Activated CD8-positive, alpha-beta memory T cell treated with anti-CD3 and anti-CD28 coated beads for 36 hours (primary cell): ENCODE measurements at regions not wholly inside any gene's neighbourhood (a gene's known extent, or its start where the extent isn't known, plus 50 kb on each side); places are given as distances from the start of the nearest gene placed in this dataset.

Experiments
- CTCF ChIA-PET: fragments of 350-600 bp; sonication (Branson Sonifier 250); formaldehyde crosslinking; loops from one replicate; lab custom pipeline; 2021; ENCODE audit warnings: antibody characterized with exemption; lab: Charles Lee
- POLR2A ChIA-PET: fragments of 350-600 bp; sonication (Branson Sonifier 250); formaldehyde crosslinking; loops from one replicate; lab custom pipeline; 2021; ENCODE audit warnings: antibody characterized with exemption; lab: Charles Lee

DNA sequence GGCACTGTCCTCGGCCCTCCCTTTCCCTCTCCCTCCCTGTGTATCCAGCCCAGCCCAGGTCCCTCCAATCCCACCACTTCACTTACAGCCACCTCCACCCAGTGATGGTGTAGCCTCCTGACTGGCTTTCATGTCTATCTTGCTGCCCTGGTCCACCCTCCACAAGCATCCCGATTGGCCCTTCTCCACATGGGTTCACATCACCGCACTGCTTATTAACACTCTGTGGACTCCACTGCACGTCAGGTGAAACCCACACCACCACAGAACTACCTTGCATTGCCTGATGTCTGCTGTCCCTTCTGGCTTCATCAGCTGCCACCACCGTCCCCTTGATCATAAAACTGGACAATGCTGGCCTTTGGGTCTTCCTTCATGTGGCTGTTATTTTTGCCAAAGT, 220.4 kb upstream of the ARID1B start:
- ChIA-PET CTCF (no interaction called here), POLR2A (no interaction called here)

DNA sequence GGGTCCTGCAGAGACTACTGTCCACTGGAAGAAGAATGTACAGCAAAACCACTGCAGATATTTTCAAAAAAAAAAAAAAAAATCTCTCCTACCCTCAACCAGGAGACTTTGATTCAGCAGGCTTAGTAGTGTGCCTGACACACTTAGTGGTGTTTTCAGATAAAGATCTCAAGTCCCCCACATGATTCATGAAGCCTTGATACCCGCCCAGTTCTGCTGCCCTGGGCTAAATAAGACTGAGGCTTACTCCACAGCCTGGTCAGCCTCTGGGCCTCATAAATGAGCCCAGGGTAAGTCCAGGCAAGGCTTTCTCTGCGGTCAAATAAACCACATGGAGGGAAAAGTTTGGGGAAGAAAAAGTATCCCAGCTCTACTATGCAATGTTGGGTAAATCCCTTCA, 222.1 kb upstream of the ARID1B start:
- ChIA-PET POLR2A (no interaction called here), CTCF (no interaction called here)

DNA sequence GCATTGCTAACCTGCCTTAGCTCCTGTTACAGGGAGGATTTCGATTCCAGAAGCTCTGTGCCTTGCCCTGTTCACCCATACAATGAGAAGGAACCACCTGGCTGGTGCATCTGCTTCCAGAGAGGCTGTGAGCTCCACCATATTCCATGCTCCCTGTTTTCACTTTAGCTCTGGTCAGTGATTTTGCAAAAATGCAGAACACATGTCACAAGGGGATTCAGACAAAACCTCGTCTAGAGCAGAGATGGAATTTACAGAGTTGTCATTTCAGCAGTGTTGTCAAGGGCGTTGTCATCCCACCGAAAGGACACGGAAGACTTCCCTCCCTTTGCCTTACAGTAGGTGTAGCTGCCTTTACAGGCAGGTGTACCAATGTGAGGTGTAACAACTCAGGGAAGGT, 223.0 kb upstream of the ARID1B start:
- POLR2A ChIA-PET = no interaction called here
- CTCF ChIA-PET = interaction anchor here (1.0 kb wide), 1 partner anchor 11 kb away, joined by 3 read pairs; no protein-coding TSS in a partner anchor

DNA sequence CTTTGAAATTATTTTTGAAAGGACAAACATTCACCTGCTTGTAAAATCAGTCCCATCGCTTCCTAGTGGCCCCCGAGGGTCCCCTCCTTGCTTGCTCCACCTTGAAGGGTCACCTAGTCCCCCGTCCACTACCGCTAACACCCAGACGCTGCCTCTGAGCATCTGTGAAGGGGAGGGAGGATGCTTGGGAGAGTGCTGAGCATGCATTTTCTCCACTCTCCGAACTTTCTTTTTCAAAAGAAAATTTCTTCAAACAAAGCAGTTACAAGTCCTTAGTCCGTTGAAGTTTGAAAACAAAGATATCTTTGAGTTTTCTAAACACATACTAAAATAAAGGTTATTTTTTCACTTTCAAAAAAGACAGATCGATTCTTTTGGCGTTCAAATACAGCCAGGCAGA, 224.3 kb upstream of the ARID1B start:
- ChIA-PET CTCF (no interaction called here), POLR2A (no interaction called here)

DNA sequence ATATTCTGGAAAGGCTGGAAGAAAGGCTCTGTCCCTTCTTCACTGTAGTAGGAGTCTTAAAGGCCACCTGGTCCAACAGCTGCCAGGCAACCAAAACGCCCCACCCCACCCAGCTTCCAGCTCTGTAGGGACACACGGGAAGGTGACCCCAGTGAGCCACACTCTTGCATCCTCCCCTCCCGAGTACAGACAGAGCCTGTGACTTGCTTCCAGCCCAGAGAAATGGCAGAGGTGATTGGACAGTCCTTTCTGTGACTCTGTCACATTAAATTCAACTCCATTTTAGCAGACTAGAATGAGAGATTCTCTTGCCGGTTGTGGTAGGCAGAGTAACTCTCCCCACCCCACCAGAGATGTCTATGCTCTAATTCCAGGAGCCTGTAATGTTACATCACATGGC, 226.2 kb upstream of the ARID1B start:
- CTCF ChIA-PET = no interaction called here
- POLR2A ChIA-PET = no interaction called here

DNA sequence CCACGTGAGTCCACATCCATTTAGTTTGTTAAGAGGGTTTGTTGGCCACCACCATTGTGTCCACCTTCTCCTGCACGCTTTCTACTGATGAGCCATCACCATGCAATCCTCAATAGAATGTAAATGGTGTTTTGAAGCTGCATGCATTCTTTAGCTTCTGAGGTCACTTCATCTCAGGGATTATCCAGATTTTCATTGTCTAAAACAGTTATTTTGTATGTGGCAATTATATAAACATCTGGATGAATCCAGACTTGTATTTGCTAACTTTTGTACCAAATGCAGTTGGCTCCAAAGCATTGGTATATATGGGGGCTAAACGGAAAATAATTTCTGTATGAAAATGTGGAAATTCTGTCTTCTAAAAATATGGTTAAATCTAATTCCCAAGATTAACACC, 231.2 kb upstream of the ARID1B start:
- ChIA-PET POLR2A (no interaction called here), CTCF (no interaction called here)

DNA sequence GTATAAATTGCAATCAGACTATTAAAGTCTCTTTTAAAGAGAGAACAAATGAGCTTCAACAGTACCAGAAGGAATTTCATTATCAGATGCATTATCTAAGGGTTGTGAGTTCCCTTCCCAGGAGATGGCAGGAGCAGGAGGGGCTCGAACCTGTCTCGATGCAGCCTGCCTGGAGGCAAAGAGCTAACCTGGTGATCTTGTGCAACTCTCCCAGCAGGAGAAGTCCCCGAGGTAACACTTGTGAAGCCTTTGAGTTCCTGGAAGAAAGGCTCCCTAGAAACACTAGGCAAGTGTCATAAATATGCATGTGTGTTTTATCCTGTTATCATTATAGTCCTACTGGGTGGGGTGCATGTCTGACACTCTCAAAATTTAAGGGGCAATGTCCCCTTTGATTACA, 232.2 kb upstream of the ARID1B start:
- ChIA-PET POLR2A (no interaction called here), CTCF (no interaction called here)

DNA sequence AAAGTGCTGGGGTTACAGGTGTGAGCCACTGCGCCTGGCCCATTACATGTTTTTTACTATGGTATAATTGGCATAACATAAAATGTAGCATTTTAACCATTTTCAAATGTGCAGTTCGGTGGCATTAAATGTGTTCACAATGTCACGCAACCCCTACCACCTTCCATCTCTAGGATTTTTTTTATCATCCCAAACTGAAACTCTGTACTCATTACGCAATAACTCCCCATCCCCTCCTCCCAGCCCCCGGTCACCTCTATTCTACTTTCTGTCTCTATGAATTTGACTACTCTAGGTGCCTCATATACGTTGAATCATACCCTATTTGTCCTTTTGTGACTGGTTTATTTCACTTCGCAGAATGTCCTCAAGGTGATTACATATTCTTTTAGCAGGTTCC, 233.1 kb upstream of the ARID1B start:
- CTCF ChIA-PET = no interaction called here

DNA sequence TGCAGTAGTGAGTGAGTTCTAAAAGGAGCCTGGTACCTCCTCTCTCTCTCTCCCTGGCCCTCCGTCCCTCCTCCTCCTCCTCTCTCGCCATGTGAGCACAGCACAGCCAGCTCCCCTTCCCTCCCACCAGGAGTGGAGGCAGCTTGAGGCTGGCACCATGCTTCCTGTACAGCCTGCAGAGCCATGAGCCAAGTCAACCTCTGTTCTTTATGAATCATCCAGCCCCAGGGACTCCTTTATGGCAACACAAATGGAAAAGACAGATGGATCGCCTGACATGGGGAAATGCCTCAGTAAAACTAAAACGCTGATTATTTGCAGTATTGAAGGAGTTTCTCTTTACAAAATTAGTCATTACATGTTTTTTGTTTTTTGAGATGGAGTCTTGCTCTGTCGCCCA, 233.7 kb upstream of the ARID1B start:
- POLR2A ChIA-PET = no interaction called here
- CTCF ChIA-PET = no interaction called here

More for the DNA sequence above, 233.1 kb upstream of the ARID1B start:
- POLR2A ChIA-PET = no interaction called here

DNA sequence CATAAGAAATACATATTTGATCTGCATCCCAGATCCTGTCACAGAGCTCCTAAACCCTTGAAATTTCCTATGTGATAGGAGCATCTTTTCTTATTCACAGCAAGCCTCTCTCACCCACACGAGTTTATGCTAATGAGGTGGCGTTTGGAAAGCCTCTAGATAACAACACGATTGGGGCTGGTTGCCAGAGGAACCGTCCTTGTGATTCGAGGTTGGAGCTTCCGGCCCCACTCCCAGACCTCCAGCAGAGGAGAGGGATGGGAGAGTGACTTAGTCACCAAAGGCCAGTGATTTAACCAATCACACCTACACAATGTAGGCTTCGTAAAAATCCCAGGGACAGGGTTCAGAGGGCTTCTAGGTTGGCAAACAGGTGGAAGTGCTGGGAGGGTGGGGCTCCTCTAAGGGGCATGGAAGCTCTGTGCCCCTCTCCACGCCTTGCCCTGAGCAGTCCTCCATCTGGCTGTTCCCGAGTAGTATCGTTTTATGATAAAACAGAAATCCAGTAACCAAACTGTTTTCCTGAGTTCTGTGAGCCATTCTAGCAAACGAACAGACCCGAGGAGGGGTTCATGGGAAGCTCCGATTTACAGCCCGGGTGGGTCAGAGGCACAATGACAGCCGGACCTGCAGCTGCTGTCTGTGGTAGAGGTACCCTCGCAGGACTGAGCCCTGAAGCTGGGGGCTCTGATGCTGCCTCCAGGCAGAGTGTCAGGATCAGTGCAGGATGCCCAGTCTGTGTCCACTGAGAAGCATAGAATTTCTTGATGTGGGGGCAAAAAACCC, 238.1 kb upstream of the ARID1B start:
- ChIA-PET CTCF (no interaction called here), POLR2A (no interaction called here)

DNA sequence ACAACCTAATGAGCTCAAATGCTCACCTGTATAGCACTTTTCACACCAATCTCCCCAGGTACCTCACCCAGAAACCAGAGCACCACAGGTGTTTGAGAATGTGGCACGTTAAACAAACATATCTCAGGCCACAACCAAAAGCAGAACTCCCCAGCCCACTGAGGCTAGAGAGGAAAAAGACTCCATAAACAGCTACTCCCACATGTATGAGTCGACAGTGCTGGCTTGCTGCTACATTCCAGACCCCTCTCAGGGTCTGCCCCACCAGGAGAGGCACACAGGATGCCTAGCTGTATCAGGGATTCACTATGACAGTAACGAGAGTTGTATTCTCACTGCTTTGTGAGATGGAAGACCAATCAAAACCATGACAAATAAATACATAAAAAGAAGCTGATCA, 242.6 kb upstream of the ARID1B start:
- POLR2A ChIA-PET = no interaction called here
- CTCF ChIA-PET = no interaction called here

DNA sequence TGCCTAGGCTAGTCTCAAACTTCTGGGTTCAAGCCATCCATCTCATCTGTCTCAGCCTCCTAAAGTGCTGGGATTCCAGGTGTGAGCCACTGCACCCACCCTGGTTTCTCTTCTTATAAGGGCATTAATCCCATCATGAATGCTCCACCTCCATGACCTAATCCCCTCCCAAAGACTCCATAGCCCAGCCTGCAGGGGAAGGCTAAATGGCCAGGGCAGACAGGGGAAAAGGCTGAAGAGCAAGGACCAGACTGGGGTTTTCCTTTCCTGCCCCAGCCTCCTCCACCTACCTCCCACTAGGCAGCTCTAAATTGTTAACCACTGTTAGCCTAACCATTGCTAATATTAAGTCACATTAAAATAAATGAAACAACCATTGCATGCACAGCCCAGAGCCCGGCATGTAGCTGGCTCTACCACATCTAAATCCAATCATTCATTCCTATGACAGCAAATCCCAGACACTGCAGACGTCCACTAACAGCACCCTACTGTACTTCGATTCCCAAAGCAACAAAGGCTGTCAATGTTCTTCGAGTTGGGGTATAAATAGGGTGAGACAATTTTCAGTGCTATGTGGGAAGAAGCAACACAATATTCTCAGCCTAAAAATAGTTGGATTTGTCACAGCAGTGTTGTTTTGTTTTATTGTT, 243.2 kb upstream of the ARID1B start:
- ChIA-PET POLR2A (no interaction called here), CTCF (no interaction called here)

DNA sequence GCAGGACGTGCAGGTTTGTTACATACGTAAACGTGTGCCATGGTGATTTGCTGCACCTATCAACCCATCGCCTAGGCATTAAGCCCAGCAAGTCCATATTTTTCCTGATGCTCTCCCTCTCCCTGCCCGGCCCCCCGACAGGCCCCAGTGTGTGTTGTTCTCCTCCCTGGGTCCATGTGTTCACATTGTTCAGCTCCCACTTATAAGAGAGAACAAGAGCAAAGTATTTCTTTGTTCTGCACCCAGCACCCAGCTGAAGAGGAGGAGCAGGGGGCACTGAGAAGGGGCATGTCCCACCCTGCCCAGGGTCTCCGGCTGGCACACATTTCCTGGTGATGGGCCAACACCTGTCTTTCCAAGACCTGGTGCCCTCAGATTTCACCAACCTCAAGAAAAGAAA, 251.1 kb upstream of the ARID1B start:
- ChIA-PET CTCF (no interaction called here), POLR2A (no interaction called here)

DNA sequence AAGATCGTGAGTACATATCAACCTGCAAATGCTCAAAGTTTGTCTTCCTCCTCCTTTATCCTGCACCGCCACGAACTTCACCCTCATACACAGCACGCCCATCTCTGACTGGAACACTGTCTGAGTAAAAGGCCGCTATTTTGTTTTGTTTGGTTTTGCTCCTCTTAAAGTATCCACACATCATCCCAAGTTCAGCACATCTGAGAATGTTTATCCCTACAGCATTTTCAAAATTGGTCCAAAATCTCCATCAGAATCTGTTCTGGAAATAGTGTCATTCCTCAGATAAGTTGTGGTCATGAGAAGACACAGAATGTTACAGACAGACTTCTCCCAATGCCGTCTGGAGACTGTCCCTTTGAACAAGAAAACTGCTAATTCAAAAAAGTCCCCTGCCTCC, 251.6 kb upstream of the ARID1B start:
- POLR2A ChIA-PET = no interaction called here
- CTCF ChIA-PET = no interaction called here

DNA sequence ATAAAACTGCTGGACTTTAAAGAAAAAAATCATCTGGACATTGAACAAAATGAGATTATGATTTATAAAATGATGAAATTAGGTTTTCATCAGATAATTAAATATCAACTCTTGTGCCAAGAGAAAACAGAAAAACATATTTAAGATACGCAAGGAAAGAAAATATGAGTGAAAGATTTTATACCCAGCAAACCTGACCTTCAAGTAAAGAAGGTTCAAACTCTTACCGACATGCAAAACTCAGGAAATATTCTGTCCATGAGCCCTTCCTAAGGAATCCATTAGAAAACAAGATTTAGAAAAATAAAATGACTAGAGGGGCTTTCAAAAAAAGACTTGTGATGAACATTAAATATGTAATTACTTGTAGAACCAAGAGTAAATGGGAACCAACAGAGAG, 257.2 kb upstream of the ARID1B start:
- ChIA-PET CTCF (interaction anchor here (0.6 kb wide), 1 partner anchor 1281 kb away, joined by 5 read pairs; no protein-coding TSS in a partner anchor), POLR2A (no interaction called here)

DNA sequence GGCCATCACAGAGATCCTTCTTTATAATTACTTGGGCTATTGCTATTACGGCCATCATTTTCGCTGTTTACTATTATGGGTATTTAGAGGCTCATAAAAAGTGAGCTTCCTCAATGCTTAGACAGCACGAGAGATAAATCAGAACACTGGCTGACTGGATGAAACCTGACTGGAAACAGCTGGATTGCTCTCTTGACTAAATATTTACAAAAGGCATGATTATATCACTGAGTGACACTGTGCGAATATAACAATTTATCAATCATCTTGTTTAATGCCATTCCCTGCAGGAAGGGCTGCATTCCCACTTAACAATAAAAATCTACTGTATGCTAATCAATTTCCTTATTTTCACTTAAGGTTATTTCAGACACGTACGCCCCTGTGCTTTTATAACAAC, 260.1 kb upstream of the ARID1B start:
- ChIA-PET CTCF (no interaction called here), POLR2A (no interaction called here)

DNA sequence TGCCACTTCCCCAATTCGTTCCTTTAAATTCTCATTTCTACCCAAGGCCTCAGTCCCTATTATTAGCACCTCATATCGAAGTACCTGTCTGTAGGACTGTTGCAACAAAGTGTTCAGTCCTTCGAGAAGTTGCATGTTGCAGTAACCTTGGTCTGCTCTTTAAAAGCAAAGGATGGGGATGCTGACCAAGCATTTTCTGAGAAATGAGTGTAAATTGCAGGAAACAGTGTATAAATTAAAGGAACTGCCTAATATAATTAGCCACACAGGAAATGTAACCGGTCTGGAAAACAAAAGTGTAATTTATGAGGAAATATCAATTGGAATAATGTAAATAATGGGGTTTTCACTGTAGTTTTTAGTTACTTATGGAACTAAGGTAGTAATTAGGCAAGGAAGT, 261.9 kb upstream of the ARID1B start:
- ChIA-PET POLR2A (no interaction called here), CTCF (no interaction called here)

DNA sequence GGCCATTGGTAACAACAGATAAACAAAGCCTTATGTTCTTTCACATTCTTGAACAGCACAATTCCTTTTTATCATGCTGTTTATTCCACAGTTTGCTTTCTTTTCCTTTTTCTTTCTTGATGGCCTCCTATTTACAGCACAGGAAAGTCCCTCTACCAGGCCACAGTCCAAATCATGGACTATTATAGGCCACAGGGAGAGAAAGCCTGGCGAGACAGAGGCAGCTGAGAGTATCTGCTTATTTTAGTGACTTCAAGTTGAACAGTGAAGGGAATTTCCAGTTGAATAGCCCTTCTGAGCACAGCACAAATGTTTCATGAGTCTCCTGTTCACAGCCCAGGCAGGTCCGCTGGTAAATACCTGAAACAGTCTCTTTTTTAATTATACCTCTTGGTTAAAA, 263.7 kb upstream of the ARID1B start:
- CTCF ChIA-PET = no interaction called here
- POLR2A ChIA-PET = no interaction called here

DNA sequence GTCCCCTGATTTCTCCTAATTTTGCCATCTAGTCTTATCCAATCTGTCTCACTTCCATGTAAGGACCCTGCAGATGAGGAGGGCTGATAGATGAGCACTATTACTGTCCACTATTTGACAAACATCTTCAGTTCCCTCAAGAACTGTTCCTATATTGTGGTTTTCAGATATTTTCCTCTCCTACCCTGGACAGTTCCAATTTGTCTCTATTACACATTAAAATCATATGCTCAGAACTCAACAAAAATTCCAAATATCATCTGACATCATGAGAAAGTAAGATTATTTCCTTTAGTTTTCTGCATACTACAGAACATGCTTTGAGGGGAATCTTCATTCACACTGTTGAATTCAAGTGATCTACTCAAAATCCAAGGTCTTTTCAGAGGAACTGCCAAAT, 265.6 kb upstream of the ARID1B start:
- POLR2A ChIA-PET = no interaction called here
- CTCF ChIA-PET = no interaction called here

DNA sequence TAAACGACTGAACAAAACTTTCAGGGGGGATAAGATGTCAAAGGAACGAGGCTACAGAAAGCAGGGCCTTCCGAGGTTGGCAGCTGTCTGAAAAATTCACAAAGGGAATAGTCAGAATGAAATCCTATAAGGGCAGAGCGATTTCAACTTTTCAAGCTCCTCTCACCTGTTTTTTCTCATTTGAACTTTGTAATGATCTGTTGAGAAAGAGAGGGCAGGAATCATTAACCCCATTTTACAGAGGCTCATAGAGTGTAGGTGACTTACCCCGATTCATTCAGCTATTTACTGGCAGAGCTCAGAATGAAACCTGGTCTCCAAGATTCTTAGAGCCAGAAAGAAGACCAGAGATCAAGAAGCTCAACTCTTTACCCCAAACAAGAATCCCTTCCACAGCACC, 266.1 kb upstream of the ARID1B start:
- ChIA-PET POLR2A (no interaction called here), CTCF (no interaction called here)

DNA sequence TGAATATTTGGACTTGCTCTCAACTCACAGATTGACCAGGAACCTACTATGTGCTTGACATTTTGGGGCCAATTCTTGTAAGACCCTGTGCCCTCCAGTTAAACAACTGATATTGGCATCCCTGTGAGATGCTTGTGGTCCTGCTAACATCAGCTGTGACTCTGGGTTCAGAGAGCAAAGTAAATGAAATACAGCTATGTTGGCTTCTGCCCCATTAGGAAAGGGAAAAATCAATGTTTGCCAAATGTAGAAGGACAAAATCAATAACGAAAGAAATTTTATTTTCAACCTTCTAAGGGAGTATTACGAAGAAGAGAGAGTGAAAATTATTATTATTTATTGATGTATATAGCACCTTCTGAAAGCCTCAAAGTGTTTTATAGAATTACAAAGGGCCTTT, 266.9 kb upstream of the ARID1B start:
- POLR2A ChIA-PET = no interaction called here
- CTCF ChIA-PET = no interaction called here
